ENCODE measurements at regions not wholly inside any gene's neighbourhood (a gene's known extent, or its start where the extent isn't known, plus 50 kb on each side); places are given as distances from the start of the nearest gene placed in this dataset.

GRCh38 chr7:131883769-131884168, 327.3 kb upstream of the PODXL start:
- H3K27ac ChIP-seq (ENCODE audit: low read length): no peak overlapping the region
- no peaks in the 10 kb centered on the region for H3K36me3 ChIP-seq (ENCODE audit: control insufficient read depth in 2 of 2, insufficient read depth in 2 of 2, low read length in 2 of 2)
- H3K27me3 ChIP-seq (ENCODE audit: control insufficient read depth in 1 of 2, insufficient read depth in 2 of 2, low read length in 2 of 2): peaks cover 0 to 7% of the 10 kb centered on the region in 2 donors
- peaks cover 7 to 8% of the 10 kb centered on the region in 2 donors for H3K9me3 ChIP-seq (ENCODE audit: control insufficient read depth in 2 of 2, low read length in 2 of 2)
- no peak overlapping the region for H3K9ac ChIP-seq (ENCODE audit: low read length in 2 of 2)
- no peak overlapping the region for H3K4me3 ChIP-seq (ENCODE audit: low read length in 2 of 2)
- H3K4me1 ChIP-seq (ENCODE audit: control insufficient read depth, insufficient read depth, low read length): no peaks in the 10 kb centered on the region

GRCh38 chr7:131883196-131883595, 326.8 kb upstream of the PODXL start:
- no peaks in the 10 kb centered on the region for H3K36me3 ChIP-seq (ENCODE audit: control insufficient read depth in 2 of 2, insufficient read depth in 2 of 2, low read length in 2 of 2)
- peaks cover 7 to 8% of the 10 kb centered on the region in 2 donors for H3K9me3 ChIP-seq (ENCODE audit: control insufficient read depth in 2 of 2, low read length in 2 of 2)
- H3K4me3 ChIP-seq (ENCODE audit: low read length in 2 of 2): no peak overlapping the region
- peaks cover 0 to 7% of the 10 kb centered on the region in 2 donors for H3K27me3 ChIP-seq (ENCODE audit: control insufficient read depth in 1 of 2, insufficient read depth in 2 of 2, low read length in 2 of 2)
- H3K9ac ChIP-seq (ENCODE audit: low read length in 2 of 2): no peak overlapping the region
- no peak overlapping the region for H3K27ac ChIP-seq (ENCODE audit: low read length)
- no peaks in the 10 kb centered on the region for H3K4me1 ChIP-seq (ENCODE audit: control insufficient read depth, insufficient read depth, low read length)

- Histone ChIP-seq H3K36me3 (ENCODE audit: control insufficient read depth in 2 of 2, insufficient read depth in 2 of 2, low read length in 2 of 2) (no peaks in the 10 kb centered on the region), H3K4me1 (ENCODE audit: control insufficient read depth, insufficient read depth, low read length) (no peaks in the 10 kb centered on the region)
Measured at GRCh38 chr7:131882321-131882720, 325.9 kb upstream of the PODXL start.

GRCh38 chr7:131880078-131880477, 323.6 kb upstream of the PODXL start:
- H3K4me1 ChIP-seq (ENCODE audit: control insufficient read depth, insufficient read depth, low read length): no peaks in the 10 kb centered on the region
- H3K4me3 ChIP-seq (ENCODE audit: low read length in 2 of 2): no peak overlapping the region
- H3K27ac ChIP-seq (ENCODE audit: low read length): no peak overlapping the region
- no peaks in the 10 kb centered on the region for H3K36me3 ChIP-seq (ENCODE audit: control insufficient read depth in 2 of 2, insufficient read depth in 2 of 2, low read length in 2 of 2)
- H3K9ac ChIP-seq (ENCODE audit: low read length in 2 of 2): no peak overlapping the region
- peaks cover 0 to 4% of the 10 kb centered on the region in 2 donors for H3K27me3 ChIP-seq (ENCODE audit: control insufficient read depth in 1 of 2, insufficient read depth in 2 of 2, low read length in 2 of 2)
- H3K9me3 ChIP-seq (ENCODE audit: control insufficient read depth in 2 of 2, low read length in 2 of 2): peaks cover 4 to 6% of the 10 kb centered on the region in 2 donors

More at GRCh38 chr7:131882321-131882720, 325.9 kb upstream of the PODXL start:
- no peak overlapping the region for H3K9ac ChIP-seq (ENCODE audit: low read length in 2 of 2)
- H3K9me3 ChIP-seq (ENCODE audit: control insufficient read depth in 2 of 2, low read length in 2 of 2): peaks cover 7 to 8% of the 10 kb centered on the region in 2 donors
- H3K4me3 ChIP-seq (ENCODE audit: low read length in 2 of 2): no peak overlapping the region
- H3K27ac ChIP-seq (ENCODE audit: low read length): no peak overlapping the region
- peaks cover 0 to 7% of the 10 kb centered on the region in 2 donors for H3K27me3 ChIP-seq (ENCODE audit: control insufficient read depth in 1 of 2, insufficient read depth in 2 of 2, low read length in 2 of 2)

- Histone ChIP-seq H3K4me1 (ENCODE audit: control insufficient read depth, insufficient read depth, low read length) (no peaks in the 10 kb centered on the region), H3K9ac (ENCODE audit: low read length in 2 of 2) (no peak overlapping the region), H3K36me3 (ENCODE audit: control insufficient read depth in 2 of 2, insufficient read depth in 2 of 2, low read length in 2 of 2) (no peaks in the 10 kb centered on the region), H3K9me3 (ENCODE audit: control insufficient read depth in 2 of 2, low read length in 2 of 2) (peaks cover 0 to 6% of the 10 kb centered on the region in 2 donors), H3K4me3 (ENCODE audit: low read length in 2 of 2) (no peak overlapping the region), H3K27ac (ENCODE audit: low read length) (no peak overlapping the region), H3K27me3 (ENCODE audit: control insufficient read depth in 1 of 2, insufficient read depth in 2 of 2, low read length in 2 of 2) (peaks cover 0 to 4% of the 10 kb centered on the region in 2 donors)
Measured at GRCh38 chr7:131879424-131879823, 323.0 kb upstream of the PODXL start.

GRCh38 chr7:131878777-131879176, 322.3 kb upstream of the PODXL start:
- Histone ChIP-seq H3K27ac (ENCODE audit: low read length) (no peak overlapping the region), H3K9ac (ENCODE audit: low read length in 2 of 2) (no peak overlapping the region), H3K36me3 (ENCODE audit: control insufficient read depth in 2 of 2, insufficient read depth in 2 of 2, low read length in 2 of 2) (no peaks in the 10 kb centered on the region), H3K4me3 (ENCODE audit: low read length in 2 of 2) (no peak overlapping the region), H3K9me3 (ENCODE audit: control insufficient read depth in 2 of 2, low read length in 2 of 2) (peaks cover 0 to 6% of the 10 kb centered on the region in 2 donors), H3K27me3 (ENCODE audit: control insufficient read depth in 1 of 2, insufficient read depth in 2 of 2, low read length in 2 of 2) (peaks cover 0 to 4% of the 10 kb centered on the region in 2 donors), H3K4me1 (ENCODE audit: control insufficient read depth, insufficient read depth, low read length) (no peaks in the 10 kb centered on the region)

GRCh38 chr7:131873581-131873980, 317.2 kb upstream of the PODXL start:
- Histone ChIP-seq H3K9ac (ENCODE audit: low read length in 2 of 2) (no peak overlapping the region), H3K36me3 (ENCODE audit: control insufficient read depth in 2 of 2, insufficient read depth in 2 of 2, low read length in 2 of 2) (no peaks in the 10 kb centered on the region), H3K27ac (ENCODE audit: low read length) (no peak overlapping the region), H3K9me3 (ENCODE audit: control insufficient read depth in 2 of 2, low read length in 2 of 2) (peaks cover 0 to 6% of the 10 kb centered on the region in 2 donors), H3K27me3 (ENCODE audit: control insufficient read depth in 1 of 2, insufficient read depth in 2 of 2, low read length in 2 of 2) (peaks cover 0 to 3% of the 10 kb centered on the region in 2 donors), H3K4me3 (ENCODE audit: low read length in 2 of 2) (no peak overlapping the region), H3K4me1 (ENCODE audit: control insufficient read depth, insufficient read depth, low read length) (no peaks in the 10 kb centered on the region)

- H3K9ac ChIP-seq (ENCODE audit: low read length in 2 of 2): no peak overlapping the region
- H3K4me3 ChIP-seq (ENCODE audit: low read length in 2 of 2): no peak overlapping the region
- no peaks in the 10 kb centered on the region for H3K4me1 ChIP-seq (ENCODE audit: control insufficient read depth, insufficient read depth, low read length)
- H3K36me3 ChIP-seq (ENCODE audit: control insufficient read depth in 2 of 2, insufficient read depth in 2 of 2, low read length in 2 of 2): no peaks in the 10 kb centered on the region
- H3K27me3 ChIP-seq (ENCODE audit: control insufficient read depth in 1 of 2, insufficient read depth in 2 of 2, low read length in 2 of 2): peaks cover 0 to 3% of the 10 kb centered on the region in 2 donors
- H3K27ac ChIP-seq (ENCODE audit: low read length): no peak overlapping the region
- no peaks in the 10 kb centered on the region for H3K9me3 ChIP-seq (ENCODE audit: control insufficient read depth in 2 of 2, low read length in 2 of 2)
Measured at GRCh38 chr7:131869986-131870385, 313.6 kb upstream of the PODXL start.

- Histone ChIP-seq H3K36me3 (ENCODE audit: control insufficient read depth in 2 of 2, insufficient read depth in 2 of 2, low read length in 2 of 2) (no peaks in the 10 kb centered on the region), H3K9me3 (ENCODE audit: control insufficient read depth in 2 of 2, low read length in 2 of 2) (no peaks in the 10 kb centered on the region)
Measured at GRCh38 chr7:131869169-131869844, 312.9 kb upstream of the PODXL start.

GRCh38 chr7:131867461-131867860, 311.0 kb upstream of the PODXL start:
- Histone ChIP-seq H3K4me1 (ENCODE audit: control insufficient read depth, insufficient read depth, low read length) (no peaks in the 10 kb centered on the region), H3K36me3 (ENCODE audit: control insufficient read depth in 2 of 2, insufficient read depth in 2 of 2, low read length in 2 of 2) (no peaks in the 10 kb centered on the region), H3K9me3 (ENCODE audit: control insufficient read depth in 2 of 2, low read length in 2 of 2) (no peaks in the 10 kb centered on the region), H3K9ac (ENCODE audit: low read length in 2 of 2) (no peak overlapping the region), H3K4me3 (ENCODE audit: low read length in 2 of 2) (no peak overlapping the region), H3K27me3 (ENCODE audit: control insufficient read depth in 1 of 2, insufficient read depth in 2 of 2, low read length in 2 of 2) (peaks cover 0 to 3% of the 10 kb centered on the region in 2 donors), H3K27ac (ENCODE audit: low read length) (no peak overlapping the region)

More at GRCh38 chr7:131869169-131869844, 312.9 kb upstream of the PODXL start:
- Histone ChIP-seq H3K4me1 (ENCODE audit: control insufficient read depth, insufficient read depth, low read length) (no peaks in the 10 kb centered on the region), H3K4me3 (ENCODE audit: low read length in 2 of 2) (no peak overlapping the region), H3K27me3 (ENCODE audit: control insufficient read depth in 1 of 2, insufficient read depth in 2 of 2, low read length in 2 of 2) (peaks cover 0 to 3% of the 10 kb centered on the region in 2 donors), H3K9ac (ENCODE audit: low read length in 2 of 2) (no peak overlapping the region), H3K27ac (ENCODE audit: low read length) (no peak overlapping the region)

- Histone ChIP-seq H3K27ac (ENCODE audit: low read length) (no peak overlapping the region), H3K9me3 (ENCODE audit: control insufficient read depth in 2 of 2, low read length in 2 of 2) (no peaks in the 10 kb centered on the region), H3K36me3 (ENCODE audit: control insufficient read depth in 2 of 2, insufficient read depth in 2 of 2, low read length in 2 of 2) (no peaks in the 10 kb centered on the region), H3K9ac (ENCODE audit: low read length in 2 of 2) (no peak overlapping the region), H3K27me3 (ENCODE audit: control insufficient read depth in 1 of 2, insufficient read depth in 2 of 2, low read length in 2 of 2) (peaks cover 0 to 3% of the 10 kb centered on the region in 2 donors), H3K4me1 (ENCODE audit: control insufficient read depth, insufficient read depth, low read length) (no peaks in the 10 kb centered on the region), H3K4me3 (ENCODE audit: low read length in 2 of 2) (no peak overlapping the region)
Measured at GRCh38 chr7:131865911-131866310, 309.5 kb upstream of the PODXL start.
